T-cell (primary cell): ENCODE measurements at regions not wholly inside any gene's neighbourhood (a gene's known extent, or its start where the extent isn't known, plus 50 kb on each side); places are given as distances from the start of the nearest gene placed in this dataset.

Experiments
- ATAC-seq, 4 experiments: fragments of 200-7000 bp in 3 of 4; fragments of 150-1000 bp in 1 of 4; cut with Tn5 transposase; replicated peaks in 1 of 4; 1 replicate in 3 of 4; 2 replicates in 1 of 4; pipeline ENCODE4 v1.10.0; 2021; ENCODE audit warnings: moderate library complexity in 3 of 4, mild to moderate bottlenecking in 2 of 4, moderate number of reproducible peaks in 1 of 4
- CTCF ChIA-PET, 2 donors: fragments of 300-600 bp; sonication (Branson Sonifier 250); formaldehyde crosslinking; loops; one replicate each; lab custom pipeline; 2022; ENCODE audit warnings: antibody characterized with exemption in 2 of 2; lab: Charles Lee
- POLR2A ChIA-PET, 2 donors: fragments of 300-600 bp; sonication (Branson Sonifier 250); formaldehyde crosslinking; loops; one replicate each; lab custom pipeline; 2022; ENCODE audit warnings: antibody characterized with exemption in 2 of 2; lab: Charles Lee
- DNase-seq, 35 experiments: peaks; one replicate each; pipeline versions ENCODE4 v3.0.0 to v3.0.0-alpha.2; 2013 to 2023
- H3K27ac ChIP-seq: one replicate; pipeline ENCODE4 v1.5.1; 2013; ENCODE audit warnings: low read length
- H3K27me3 ChIP-seq, 2 experiments: replicated peaks in 1 of 2; 1 replicate in 1 of 2; 2 replicates in 1 of 2; pipeline versions ENCODE4 v1.6.1 to v1.7.0; 2013; ENCODE audit warnings: low read length in 1 of 2, mixed read lengths in 1 of 2; ENCODE audit not compliant: control insufficient read depth in 2 of 2, insufficient read depth in 2 of 2; ENCODE audit errors: extremely low read depth in 1 of 2
- H3K36me3 ChIP-seq, 2 donors: 1 replicate in 1 of 2; 2 replicates in 1 of 2; pipeline versions ENCODE4 v1.6.1 to v1.7.0; 2013; ENCODE audit warnings: low read length in 1 of 2; ENCODE audit not compliant: control insufficient read depth in 2 of 2, insufficient read depth in 1 of 2; ENCODE audit errors: extremely low read depth in 1 of 2
- H3K4me1 ChIP-seq, 2 experiments: 1 replicate in 1 of 2; 2 replicates in 1 of 2; pipeline versions ENCODE4 v1.6.1 to v1.7.0; 2013; ENCODE audit warnings: low read length in 2 of 2, mixed read lengths in 1 of 2; ENCODE audit not compliant: insufficient read depth in 2 of 2, control insufficient read depth in 1 of 2; ENCODE audit errors: extremely low read depth in 1 of 2
- H3K4me3 ChIP-seq, 2 donors: 1 replicate in 1 of 2; 2 replicates in 1 of 2; pipeline versions ENCODE4 v1.5.1 to v1.7.0; 2013; ENCODE audit warnings: mild to moderate bottlenecking in 2 of 2, low read length in 1 of 2, moderate library complexity in 1 of 2; ENCODE audit not compliant: control insufficient read depth in 1 of 2; ENCODE audit errors: extremely low read depth in 1 of 2
- H3K9me3 ChIP-seq: 2 replicates; pipeline ENCODE4 v1.7.0; 2013
- H3K27ac Mint-ChIP-seq, 2 donors: one replicate each; pipeline ENCODE4 v1.8.0; 2020 to 2021; ENCODE audit warnings: mild to moderate bottlenecking in 2 of 2, mixed read lengths in 2 of 2
- H3K27me3 Mint-ChIP-seq, 2 donors: one replicate each; pipeline ENCODE4 v1.8.0; 2021 to 2022; ENCODE audit warnings: mixed read lengths in 2 of 2
- H3K36me3 Mint-ChIP-seq: one replicate; pipeline ENCODE4 v1.8.0; 2021; ENCODE audit warnings: mixed read lengths
- H3K4me1 Mint-ChIP-seq, 3 donors: one replicate each; pipeline ENCODE4 v1.8.0; 2020 to 2022; ENCODE audit warnings: mixed read lengths in 3 of 3, mild to moderate bottlenecking in 1 of 3
- H3K4me3 Mint-ChIP-seq, 3 donors: one replicate each; pipeline ENCODE4 v1.8.0; 2020 to 2022; ENCODE audit warnings: mild to moderate bottlenecking in 3 of 3, mixed read lengths in 3 of 3, moderate library complexity in 3 of 3
- H3K9me3 Mint-ChIP-seq, 3 donors: one replicate each; pipeline ENCODE4 v1.8.0; 2020 to 2022; ENCODE audit warnings: mixed read lengths in 3 of 3
- WGBS: methylation state at CpG from one replicate; pipeline ENCODE4 v1.1.5; 2013; ENCODE audit warnings: missing lambda C conversion rate; ENCODE audit not compliant: insufficient coverage; 5-methylcytosine and 5-hydroxymethylcytosine counted together

- no peaks in the 10 kb centered on the region for H3K27me3 ChIP-seq
- Mint-ChIP-seq H3K4me1 (no peaks in the 10 kb centered on the region), H3K27me3 (peaks cover 0 to 5% of the 10 kb centered on the region in 2 donors), H3K27ac (no peak overlapping the region), H3K4me3 (no peak overlapping the region), H3K9me3 (no peaks in the 10 kb centered on the region), H3K36me3 (no peaks in the 10 kb centered on the region)
- DNase-seq (no peak), ATAC-seq (no peak)
- ChIA-PET POLR2A (no interaction called here), CTCF (no interaction called here)
- no peaks in the 10 kb centered on the region for H3K36me3 ChIP-seq
- H3K27ac ChIP-seq: no peak overlapping the region
- H3K9me3 ChIP-seq: no peaks in the 10 kb centered on the region
- no peaks in the 10 kb centered on the region for H3K4me1 ChIP-seq
- no peak overlapping the region for H3K4me3 ChIP-seq
Measured at GRCh38 chrX:85611926-85612325, 232.5 kb upstream of the POF1B start.

DNA sequence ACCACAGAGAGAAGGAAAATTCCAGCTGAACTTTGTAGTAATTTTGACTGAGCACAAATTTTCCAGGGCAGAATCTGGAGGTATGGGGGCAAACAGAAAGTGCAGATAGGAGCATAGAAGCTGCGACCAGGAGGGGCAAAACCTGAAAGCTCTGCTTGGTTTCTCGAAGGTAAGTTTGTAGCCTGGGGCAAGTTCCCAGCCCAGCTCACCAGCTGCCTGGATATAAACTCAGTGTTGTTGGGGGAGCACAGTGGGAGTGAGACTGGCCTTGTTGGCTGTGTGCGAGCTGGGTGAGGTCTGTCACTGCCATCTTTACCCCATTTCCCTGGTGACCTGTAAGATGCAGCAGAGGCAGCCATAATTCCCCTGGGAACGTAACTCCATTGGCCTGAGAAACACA, 213.5 kb upstream of the POF1B start:
- Mint-ChIP-seq H3K27ac (no peak overlapping the region), H3K4me1 (no peaks in the 10 kb centered on the region), H3K4me3 (no peak overlapping the region), H3K27me3 (peaks cover 0 to 17% of the 10 kb centered on the region in 2 donors), H3K36me3 (no peaks in the 10 kb centered on the region), H3K9me3 (no peaks in the 10 kb centered on the region)
- ATAC-seq: no peak
- no peak overlapping the region for H3K27ac ChIP-seq
- no peaks in the 10 kb centered on the region for H3K27me3 ChIP-seq
- H3K36me3 ChIP-seq: no peaks in the 10 kb centered on the region
- DNase-seq: no peak
- WGBS: 57% methylated on average over 1 of the region's 4 CpGs
- POLR2A ChIA-PET: no interaction called here
- no peaks in the 10 kb centered on the region for H3K4me1 ChIP-seq
- CTCF ChIA-PET: no interaction called here
- H3K4me3 ChIP-seq: no peak overlapping the region
- no peaks in the 10 kb centered on the region for H3K9me3 ChIP-seq

DNA sequence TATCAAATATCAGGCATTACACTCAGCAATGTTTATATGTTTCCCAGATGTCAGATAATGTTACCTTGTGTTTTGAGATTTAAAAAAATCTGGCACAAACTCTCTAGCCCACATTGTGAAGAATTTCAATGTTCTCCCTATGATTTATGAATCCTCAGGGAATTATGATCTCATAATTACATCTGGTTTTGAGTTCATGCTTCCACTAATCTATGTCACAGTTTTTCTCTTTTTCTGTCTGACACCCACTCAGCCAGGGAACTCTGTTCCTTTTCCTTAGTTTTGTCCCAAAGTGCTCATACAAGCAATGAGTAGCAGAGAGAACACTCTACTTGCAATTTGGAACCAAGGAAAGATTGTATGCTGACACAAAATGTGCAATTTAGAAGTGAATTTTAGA, 212.1 kb upstream of the POF1B start:
- ChIA-PET POLR2A (no interaction called here), CTCF (no interaction called here)
- Mint-ChIP-seq H3K4me1 (no peaks in the 10 kb centered on the region), H3K36me3 (no peaks in the 10 kb centered on the region), H3K27me3 (peaks cover 0 to 13% of the 10 kb centered on the region in 2 donors), H3K27ac (no peak overlapping the region), H3K9me3 (peaks cover 0 to 3% (median 0%) of the 10 kb centered on the region in 3 donors), H3K4me3 (no peak overlapping the region)
- Histone ChIP-seq H3K4me1 (no peaks in the 10 kb centered on the region), H3K4me3 (no peak overlapping the region), H3K36me3 (no peaks in the 10 kb centered on the region), H3K9me3 (no peaks in the 10 kb centered on the region), H3K27ac (no peak overlapping the region), H3K27me3 (no peaks in the 10 kb centered on the region)
- ATAC-seq (no peak), DNase-seq (no peak)

DNA sequence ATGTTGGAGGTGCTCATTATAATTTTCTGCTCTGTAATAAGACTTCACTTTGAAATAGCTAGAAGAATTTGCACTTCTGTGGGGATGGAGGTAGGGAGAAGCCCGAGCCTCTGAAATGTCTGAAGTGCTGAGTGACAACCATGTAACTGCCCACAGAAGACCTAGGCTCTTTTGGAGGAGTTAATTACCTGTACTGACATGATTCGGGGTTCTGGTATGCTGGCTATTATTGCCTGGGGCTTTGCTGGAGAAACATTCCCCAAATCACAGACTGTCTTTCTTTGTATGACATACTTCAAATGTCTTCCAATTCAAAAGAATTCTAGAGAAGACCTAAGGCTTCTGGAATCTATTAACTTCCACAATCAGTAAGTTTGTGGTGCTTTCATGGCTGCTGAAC, 211.2 kb upstream of the POF1B start:
- DNase-seq: no peak

DNA sequence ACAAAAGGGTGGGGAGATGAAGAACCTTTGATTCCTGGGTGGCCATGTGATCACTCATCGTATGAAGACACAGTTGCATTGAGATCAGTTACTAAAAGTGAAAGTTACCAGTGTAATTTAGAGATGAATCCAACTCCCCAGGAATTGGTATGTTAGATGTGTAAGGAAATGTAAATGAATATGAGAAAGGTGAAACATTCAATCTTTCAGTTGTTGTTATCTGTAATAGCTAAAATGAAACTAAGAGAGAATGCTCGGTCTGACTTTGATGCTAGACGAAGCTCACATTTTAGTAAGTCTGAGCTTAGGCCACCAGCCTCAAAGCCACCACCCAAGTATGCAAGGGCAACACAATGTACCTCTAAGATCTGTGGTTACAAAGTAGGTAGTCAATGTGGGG, 194.3 kb upstream of the POF1B start:
- CTCF ChIA-PET: no interaction called here
- H3K9me3 ChIP-seq: no peaks in the 10 kb centered on the region
- ATAC-seq: no peak
- H3K4me3 ChIP-seq: no peak overlapping the region
- no peaks in the 10 kb centered on the region for H3K4me1 ChIP-seq
- H3K36me3 Mint-ChIP-seq: no peaks in the 10 kb centered on the region
- no peak overlapping the region for H3K27ac ChIP-seq
- H3K4me3 Mint-ChIP-seq: no peak overlapping the region
- DNase-seq: no peak
- POLR2A ChIA-PET: no interaction called here
- H3K4me1 Mint-ChIP-seq: peaks cover 0 to 5% (median 2%) of the 10 kb centered on the region in 3 donors
- no peak overlapping the region for H3K27ac Mint-ChIP-seq
- no peaks in the 10 kb centered on the region for H3K9me3 Mint-ChIP-seq
- no peaks in the 10 kb centered on the region for H3K36me3 ChIP-seq
- no peaks in the 10 kb centered on the region for H3K27me3 ChIP-seq
- no CpG with 5 or more reads among the region's 3 CpGs for whole genome bisulfite sequencing
- peaks cover 0 to 12% of the 10 kb centered on the region in 2 donors for H3K27me3 Mint-ChIP-seq

More for the DNA sequence above, 211.2 kb upstream of the POF1B start:
- H3K27me3 ChIP-seq: no peaks in the 10 kb centered on the region
- Mint-ChIP-seq H3K4me3 (no peak overlapping the region), H3K27ac (no peak overlapping the region), H3K9me3 (peaks cover 0 to 6% (median 3%) of the 10 kb centered on the region in 3 donors), H3K27me3 (peaks cover 0 to 15% of the 10 kb centered on the region in 2 donors), H3K36me3 (no peaks in the 10 kb centered on the region), H3K4me1 (no peaks in the 10 kb centered on the region)
- no peaks in the 10 kb centered on the region for H3K4me1 ChIP-seq
- H3K9me3 ChIP-seq: no peaks in the 10 kb centered on the region
- no peaks in the 10 kb centered on the region for H3K36me3 ChIP-seq
- ChIA-PET CTCF (no interaction called here), POLR2A (no interaction called here)
- no peak overlapping the region for H3K4me3 ChIP-seq
- ATAC-seq: no peak
- WGBS: no CpG with 5 or more reads among the region's 2 CpGs
- no peak overlapping the region for H3K27ac ChIP-seq

GRCh38 chrX:85570496-85570895, 191.0 kb upstream of the POF1B start:
- H3K4me1 ChIP-seq: no peaks in the 10 kb centered on the region
- H3K36me3 ChIP-seq: no peaks in the 10 kb centered on the region
- no peaks in the 10 kb centered on the region for H3K27me3 ChIP-seq
- POLR2A ChIA-PET: no interaction called here
- H3K9me3 Mint-ChIP-seq: no peaks in the 10 kb centered on the region
- no peak overlapping the region for H3K4me3 ChIP-seq
- H3K4me3 Mint-ChIP-seq: no peak overlapping the region
- H3K4me1 Mint-ChIP-seq: peaks cover 0 to 5% (median 2%) of the 10 kb centered on the region in 3 donors
- no CpG with 5 or more reads among the region's 1 CpG for WGBS
- H3K9me3 ChIP-seq: no peaks in the 10 kb centered on the region
- no peak overlapping the region for H3K27ac ChIP-seq
- H3K27ac Mint-ChIP-seq: no peak overlapping the region
- H3K27me3 Mint-ChIP-seq: peaks cover 0 to 12% of the 10 kb centered on the region in 2 donors
- ATAC-seq: no peak
- CTCF ChIA-PET: no interaction called here
- no peak for DNase-seq
- no peaks in the 10 kb centered on the region for H3K36me3 Mint-ChIP-seq

DNA sequence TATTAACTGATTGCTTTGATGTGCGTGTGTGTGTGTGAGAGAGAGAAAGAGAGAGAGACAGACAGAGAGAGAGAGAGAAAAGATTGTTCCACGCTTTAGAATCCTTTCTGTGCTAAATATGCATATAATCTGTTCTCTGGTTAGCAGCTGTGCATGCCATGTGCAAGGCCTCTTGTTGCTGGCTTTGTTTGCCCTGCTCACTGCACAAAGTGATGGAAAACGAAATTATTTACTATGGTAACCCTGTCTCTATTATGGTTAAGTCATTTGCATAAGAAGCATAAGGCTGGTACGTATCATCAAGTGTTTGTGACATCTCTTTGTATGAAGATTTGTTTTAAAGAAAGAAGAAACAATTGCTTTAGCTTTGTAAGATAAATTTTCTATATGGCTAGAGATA, 190.2 kb upstream of the POF1B start:
- H3K4me3 Mint-ChIP-seq: no peak overlapping the region
- ATAC-seq (no peak), DNase-seq (no peak)
- no peaks in the 10 kb centered on the region for H3K36me3 Mint-ChIP-seq
- H3K4me1 Mint-ChIP-seq: peaks cover 0 to 5% (median 2%) of the 10 kb centered on the region in 3 donors
- no CpG with 5 or more reads among the region's 4 CpGs for WGBS
- Histone ChIP-seq H3K36me3 (no peaks in the 10 kb centered on the region), H3K9me3 (no peaks in the 10 kb centered on the region), H3K27ac (no peak overlapping the region), H3K27me3 (no peaks in the 10 kb centered on the region), H3K4me1 (no peaks in the 10 kb centered on the region), H3K4me3 (no peak overlapping the region)
- H3K27me3 Mint-ChIP-seq: peaks cover 0 to 8% of the 10 kb centered on the region in 2 donors
- no peak overlapping the region for H3K27ac Mint-ChIP-seq
- POLR2A ChIA-PET: no interaction called here
- H3K9me3 Mint-ChIP-seq: no peaks in the 10 kb centered on the region
- CTCF ChIA-PET: interaction anchor here in 1 of 2 donors (0.6 kb wide), 1 partner anchor 12 kb away, joined by 3 read pairs; no protein-coding TSS in a partner anchor
